ENCODE measurements at regions not wholly inside any gene's neighbourhood (a gene's known extent, or its start where the extent isn't known, plus 50 kb on each side); places are given as distances from the start of the nearest gene placed in this dataset.

DNA sequence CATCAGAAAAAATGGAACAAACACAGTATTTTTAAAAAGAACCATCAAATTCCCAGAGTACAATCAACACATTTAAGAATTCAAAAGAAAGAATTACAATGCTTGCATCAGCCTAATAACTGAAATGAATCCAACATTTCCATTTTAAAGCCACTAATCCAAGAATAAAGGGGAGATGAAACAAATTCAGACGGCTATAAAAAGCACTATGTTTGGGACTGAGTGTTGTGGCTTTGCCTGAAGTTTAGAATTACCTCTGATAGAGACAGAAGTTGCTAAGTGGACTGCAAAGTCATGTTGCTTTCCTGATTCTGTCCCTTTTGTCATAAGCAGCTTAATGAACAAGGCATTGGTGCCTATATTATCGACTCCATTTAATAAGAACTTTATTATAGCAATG is 135.4 kb upstream of the RGMB start:
- no peak for DNase-seq

DNA sequence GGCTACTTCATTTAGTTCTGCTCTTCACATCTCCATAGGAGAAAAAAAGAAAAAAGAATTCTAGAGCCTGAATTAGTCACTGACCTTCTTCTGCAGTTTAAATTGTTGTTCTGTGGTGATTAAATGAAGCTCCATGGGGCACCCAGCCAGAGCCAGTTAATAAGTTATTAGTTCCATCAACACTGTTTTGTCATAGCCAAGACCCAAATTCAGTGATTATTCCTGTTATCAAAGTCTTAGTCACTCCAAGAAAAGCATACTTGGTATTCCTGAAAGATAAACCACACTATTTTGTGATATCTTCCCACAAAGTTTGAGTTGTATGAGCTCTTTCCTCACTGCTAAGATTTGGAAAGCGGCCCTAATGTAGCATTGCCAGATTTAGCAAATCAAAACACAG is 134.8 kb upstream of the RGMB start:
- no peak for DNase-seq

DNA sequence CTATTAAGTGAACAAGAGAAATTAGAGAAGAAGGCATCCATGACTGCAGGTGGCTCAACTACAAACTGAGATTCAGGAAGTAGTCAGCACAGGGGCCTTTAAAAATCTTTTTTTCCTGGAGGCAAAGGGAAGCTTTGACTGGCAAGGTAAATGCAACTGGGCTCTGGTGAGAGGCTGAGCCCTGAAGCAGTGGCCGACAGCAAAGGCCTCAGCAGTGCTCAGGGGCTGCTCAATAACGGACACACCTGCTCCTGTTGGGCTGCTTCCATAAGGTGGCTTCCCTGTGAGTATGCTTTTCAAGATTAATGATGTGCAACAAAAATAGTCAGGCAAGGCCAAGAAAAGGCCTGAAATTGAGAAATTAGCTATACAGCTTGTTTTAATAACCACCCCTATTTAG is 134.2 kb upstream of the RGMB start:
- DNase-seq, result no peak

DNA sequence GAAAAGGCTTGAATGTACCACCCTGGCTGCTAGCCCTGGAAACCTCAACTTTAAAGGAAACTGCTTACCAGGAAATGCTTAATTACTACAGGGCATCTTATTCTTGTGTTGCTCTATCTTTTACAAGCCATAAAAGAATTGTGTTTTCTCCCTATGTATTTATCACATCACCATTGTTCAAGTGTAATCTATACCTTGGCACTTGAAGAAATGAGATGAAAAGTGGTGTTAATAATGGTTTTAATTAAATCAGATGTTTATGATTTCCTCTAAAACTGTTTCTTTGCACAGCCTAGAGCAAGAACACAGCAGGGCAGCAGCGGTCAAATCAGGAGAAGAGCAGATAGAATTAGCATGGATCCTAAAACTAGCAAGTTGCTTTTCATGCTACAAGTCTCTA is 131.8 kb upstream of the RGMB start:
- no peak for DNase-seq

DNA sequence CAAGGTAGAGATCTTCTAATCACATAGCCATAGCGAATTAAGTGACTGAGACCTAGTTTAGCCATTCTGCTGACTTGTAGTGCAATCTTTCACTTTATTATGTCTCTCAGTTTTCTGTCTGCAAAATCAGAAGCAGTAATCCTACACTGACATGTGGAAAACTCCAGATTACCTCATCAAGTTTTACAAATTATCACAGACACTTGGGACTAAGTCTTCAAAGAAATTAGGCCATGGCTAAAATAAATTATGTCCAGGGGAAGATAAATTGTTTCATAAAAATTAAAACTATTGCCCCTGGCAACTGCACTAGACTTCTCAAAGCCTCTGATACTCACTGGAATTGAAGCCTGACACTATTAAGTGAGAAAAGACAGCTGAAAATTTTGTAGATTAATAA is 129.9 kb upstream of the RGMB start:
- no peak for DNase-seq

DNA sequence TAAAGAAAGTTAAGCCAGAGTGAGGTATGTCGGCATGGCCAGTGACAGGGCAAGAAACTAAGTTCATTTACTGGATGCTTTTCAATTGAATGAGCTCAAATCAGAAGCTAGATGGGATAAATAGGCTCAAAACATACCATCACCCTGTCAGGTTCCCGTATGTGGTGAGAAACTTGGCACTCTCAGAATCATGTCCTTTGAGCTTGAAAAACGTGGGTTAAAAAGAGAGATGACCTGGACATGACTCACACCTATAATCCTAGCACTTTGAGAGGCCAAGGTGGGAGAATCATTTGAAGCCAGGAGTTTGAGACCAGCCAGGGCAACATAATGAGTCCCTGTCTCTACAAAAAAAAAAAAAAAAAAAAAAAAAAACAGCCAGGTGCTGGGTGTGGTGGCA is 121.7 kb upstream of the RGMB start:
- no peak for DNase-seq

DNA sequence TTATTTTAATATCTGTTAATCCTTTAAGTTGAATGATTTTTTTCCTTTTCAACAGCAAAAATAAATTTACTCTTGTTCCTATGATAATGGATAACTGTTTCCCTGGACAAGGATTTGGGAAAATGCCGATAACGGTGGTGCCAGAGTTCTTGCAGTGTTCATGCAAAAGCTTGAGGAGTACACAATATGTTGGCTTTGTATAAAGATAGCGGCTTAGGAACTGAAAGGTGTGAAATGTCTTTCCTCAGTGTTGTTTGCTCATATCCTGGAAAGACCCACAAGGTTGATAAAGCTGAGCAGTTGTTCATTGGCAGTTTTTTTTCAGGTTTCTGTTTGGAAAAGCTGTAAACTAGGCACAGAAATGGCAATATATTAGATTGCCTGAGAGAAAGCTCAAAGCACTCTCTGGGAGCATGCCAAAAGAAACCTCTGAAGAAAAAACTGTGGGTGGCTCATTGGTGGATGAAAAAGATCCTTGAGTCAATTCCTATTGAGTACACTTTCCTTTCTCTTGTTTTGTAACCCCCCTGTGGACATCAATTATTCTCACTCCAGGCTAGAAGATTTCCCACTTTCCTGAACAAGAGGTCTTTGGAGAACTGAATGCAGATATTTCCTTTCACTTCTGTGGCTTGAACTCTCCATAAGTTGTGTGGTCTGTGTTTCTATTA is 117.2 kb upstream of the RGMB start:
- no peak for DNase-seq

DNA sequence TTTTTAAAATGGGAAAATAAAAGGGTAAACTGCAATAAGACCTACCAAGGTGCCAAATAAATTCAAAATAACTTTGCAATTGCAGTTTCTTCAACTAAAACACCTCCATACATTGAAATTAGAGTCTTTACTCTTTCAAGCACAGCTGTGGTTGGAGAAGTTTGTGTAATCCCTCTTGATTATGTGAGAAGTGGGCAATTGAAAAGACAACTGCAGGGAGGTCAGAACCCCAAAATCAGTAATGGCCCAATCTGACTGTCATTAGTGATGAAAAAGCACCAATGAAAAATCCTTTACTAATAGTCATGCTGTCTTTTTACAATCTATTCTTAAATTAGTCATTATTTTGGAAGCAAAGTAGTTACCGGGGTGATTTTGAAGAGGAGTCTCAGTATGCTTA is 116.7 kb upstream of the RGMB start:
- DNase-seq, result no peak

DNA sequence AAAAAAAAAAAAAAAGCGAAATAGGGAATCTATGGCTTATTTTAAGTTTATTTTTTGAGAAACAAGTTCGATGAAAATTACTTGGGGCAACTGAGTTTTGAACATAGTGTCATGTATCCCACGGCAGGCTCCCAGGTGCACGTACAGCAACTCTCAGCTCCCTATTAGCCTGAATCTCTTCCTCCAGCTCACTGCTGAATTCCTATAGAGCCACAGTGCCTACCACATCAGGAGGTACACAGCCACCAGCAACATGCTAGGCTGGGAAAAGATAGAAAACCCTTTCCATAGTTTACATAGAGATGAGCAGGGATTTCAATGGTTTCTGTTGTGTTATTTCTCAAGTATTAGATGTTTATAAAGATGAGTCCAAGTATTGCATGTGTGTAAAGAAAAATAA is 115.9 kb upstream of the RGMB start:
- no peak for DNase-seq

DNA sequence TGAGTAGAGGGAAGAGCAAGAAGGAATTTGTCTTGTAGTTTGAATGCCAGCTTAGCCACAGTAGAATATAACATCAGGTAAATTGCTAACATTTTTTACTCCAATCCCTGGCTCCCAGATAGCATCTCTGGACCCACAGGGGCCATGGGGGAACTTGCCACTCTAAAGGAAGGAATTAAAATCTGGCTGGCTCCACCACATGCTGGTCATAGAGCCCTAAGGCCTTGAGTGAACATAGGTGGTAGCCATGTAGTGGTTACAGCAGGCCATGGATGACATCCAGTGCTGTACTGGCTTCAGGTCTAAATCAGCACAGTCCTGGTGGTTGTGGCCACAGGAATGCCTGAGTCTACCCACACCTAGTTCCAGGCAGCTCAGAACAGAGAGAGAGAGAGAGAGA is 109.9 kb upstream of the RGMB start:
- no peak for DNase-seq

DNA sequence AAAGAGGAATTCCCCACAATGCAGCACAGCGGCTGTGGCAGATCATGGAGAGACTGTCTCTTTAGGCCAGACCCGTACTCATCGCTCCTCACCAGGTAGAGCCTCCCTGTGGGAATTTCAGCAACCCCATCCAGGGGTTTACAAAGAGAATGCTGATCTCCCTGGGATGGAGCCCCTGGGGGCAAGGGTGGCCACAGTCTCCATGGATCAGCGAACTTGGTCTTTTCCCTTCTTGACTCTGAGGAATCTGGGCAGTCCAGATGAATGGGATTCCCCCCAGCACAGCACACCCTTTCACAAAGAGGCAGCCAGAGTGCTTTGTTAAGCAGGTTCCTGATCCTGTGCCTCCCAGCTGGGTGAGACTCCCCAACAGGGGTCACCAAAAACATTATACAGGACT is 108.7 kb upstream of the RGMB start:
- DNase-seq, result no peak

DNA sequence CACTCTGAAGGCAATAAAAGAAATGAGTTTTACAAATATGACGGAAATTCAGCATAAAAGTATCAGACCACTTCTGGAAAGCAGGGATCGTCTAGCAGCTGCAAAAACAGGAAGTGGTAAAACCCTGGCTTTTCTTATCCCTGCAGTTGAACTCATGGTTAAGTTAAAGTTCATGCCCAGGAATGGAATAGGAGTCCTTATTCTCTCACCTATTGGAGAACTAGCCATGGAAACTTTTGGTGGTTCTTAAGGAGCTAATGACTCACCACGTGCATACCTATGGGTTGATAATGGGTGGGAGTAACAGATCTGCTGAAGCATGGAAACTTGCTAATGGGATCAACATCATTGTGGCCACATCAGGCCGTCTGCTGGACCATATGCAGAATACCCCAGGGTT is 93.5 kb upstream of the RGMB start:
- DNase-seq, result no peak

DNA sequence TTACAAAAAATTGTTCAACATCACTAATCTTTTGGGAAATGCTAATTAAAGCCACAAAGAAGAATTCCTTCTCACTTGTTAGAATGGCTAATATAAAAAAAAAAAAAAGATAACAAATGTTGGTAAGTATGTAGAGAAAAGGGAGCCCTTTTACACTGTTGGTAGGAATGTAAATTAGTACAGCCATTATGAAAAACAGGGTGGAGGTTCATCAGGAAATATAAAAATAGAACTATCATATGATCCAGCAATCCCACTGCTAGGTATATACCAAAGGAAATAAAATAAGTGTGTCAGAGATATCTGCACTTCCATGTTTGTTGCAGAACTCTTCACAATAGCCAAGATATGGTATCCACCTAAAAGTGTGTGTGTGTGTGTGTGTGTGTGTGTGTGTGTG is 83.5 kb upstream of the RGMB start:
- DNase-seq, result no peak

DNA sequence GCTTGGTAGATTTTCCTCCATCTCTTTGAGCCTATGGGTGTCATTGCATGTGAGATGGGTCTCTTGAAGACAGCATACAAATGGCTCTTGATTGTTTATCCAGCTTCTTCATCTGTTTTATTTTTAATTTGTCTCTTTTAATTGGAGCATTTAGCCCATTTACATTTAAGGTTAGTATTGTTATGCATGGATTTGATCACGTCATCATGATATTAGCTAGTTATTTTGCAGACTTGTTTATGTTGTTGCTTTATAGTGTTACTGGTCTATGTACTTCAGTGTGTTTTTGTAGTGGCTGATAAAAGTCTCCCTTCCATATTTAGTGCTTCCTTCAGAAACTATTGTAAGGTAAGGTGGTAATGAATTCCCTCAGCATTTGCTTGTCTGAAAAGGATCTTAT is 78.6 kb upstream of the RGMB start:
- no peak for DNase-seq

DNA sequence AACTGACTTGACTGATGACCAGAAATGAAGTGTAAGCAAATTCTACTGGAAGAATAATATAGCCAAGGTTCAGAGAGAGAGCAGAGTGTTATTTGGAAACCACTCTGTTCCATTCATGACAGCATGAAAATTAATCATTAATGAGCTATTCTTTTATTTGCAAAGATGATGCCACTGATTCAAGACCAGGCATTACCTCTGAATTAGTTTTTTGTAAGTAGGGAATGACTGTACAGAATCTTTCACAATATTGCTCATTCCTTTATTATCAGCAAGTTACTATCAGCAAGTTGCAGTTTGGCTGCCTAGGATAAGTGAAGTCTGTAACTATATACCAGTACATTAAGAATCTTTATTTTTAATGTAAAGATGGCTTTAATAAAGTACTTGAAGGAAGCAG is 75.1 kb upstream of the RGMB start:
- DNase-seq, result no peak

DNA sequence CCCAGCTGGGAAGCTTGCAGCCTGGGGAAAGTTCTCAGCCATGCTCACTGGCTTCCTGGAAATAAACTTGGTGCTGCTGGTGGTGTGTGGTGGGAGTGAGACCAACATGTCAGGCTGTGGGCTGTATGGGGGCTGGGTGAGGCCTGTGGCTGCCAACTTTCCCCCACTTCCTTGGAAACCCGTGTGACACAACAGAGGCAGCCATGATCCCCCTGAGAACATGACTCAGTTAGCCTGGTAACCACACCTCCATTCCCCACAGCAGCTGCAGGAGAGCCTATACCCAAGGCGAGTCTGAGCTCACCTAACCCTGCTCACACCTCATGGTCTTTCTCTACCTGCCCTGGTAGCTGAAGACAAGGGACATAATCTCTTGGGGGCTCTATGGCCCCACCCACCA is 72.7 kb upstream of the RGMB start:
- no peak for DNase-seq

DNA sequence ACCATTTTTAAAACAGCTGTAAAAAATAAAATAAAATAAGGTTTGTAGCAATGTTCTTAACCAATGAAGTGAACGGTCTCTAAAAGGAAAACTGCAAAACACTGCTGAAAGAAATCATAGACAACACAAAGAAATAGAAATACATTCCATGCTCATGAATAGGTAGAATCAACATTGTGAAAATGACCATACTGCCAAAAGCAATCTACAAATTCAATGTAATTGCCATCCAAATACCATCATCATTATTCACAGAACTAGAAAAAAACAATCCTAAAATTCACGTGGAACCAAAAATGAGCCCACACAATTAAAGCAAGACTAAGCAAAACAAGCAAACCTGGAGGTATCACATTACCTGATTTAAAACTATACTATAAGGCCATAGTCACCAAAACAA is 67.6 kb upstream of the RGMB start:
- DNase-seq, result no peak

DNA sequence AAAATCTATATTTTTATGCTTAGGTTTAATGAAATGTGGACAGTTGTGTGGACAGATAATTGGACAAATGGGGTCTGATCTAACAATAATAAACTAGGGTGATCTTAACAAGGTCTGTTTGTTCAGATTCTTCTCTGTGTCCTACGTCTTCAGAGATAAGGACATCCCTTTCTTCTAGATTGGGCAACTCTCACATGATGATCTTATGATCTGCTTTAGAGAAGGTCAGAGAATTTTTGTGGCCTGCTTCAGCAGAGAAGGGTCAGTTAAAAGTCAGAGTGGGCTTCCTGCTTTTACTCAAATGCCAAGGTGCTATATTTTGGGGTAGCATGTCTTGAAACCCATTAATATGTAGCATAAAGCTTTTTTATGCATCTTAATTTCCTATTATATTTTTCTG is 63.8 kb upstream of the RGMB start:
- DNase-seq, result no peak

DNA sequence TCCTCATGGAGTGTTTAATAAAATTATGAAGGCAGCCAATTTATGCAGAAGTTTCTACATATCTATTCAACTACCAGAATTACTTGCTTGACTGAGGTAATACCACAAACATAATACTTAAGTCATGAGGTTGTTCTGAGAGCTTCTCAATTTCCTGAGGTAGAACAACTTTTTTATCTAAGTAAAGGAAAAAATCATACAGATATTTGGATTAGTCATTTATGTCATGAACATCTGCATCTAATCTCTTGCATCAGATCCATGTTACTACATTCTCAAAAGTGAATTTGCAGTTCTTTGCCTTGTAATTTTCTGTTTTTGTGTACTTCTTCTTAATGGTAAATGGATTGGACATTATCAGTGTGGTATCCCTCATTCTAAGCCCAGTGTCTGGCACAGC is 60.4 kb upstream of the RGMB start:
- DNase-seq, result no peak

DNA sequence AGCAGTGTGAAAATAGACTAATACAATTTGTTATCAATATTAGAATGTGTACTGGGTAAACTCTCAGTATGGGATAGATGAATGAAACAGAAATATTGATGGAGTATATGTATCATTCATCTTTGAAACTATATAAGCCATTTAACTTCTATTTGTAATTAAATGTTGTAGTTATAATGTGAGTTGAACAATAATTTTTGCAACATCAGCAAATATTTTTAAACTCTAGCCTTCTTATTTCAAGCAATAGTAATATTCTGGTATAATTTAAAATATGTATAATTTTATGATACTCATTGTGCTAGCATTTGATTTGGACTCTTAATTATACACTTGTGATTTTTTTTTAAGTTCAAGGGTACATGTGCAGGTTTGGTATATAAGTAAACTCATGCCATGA is 59.6 kb upstream of the RGMB start:
- DNase-seq, result no peak

DNA sequence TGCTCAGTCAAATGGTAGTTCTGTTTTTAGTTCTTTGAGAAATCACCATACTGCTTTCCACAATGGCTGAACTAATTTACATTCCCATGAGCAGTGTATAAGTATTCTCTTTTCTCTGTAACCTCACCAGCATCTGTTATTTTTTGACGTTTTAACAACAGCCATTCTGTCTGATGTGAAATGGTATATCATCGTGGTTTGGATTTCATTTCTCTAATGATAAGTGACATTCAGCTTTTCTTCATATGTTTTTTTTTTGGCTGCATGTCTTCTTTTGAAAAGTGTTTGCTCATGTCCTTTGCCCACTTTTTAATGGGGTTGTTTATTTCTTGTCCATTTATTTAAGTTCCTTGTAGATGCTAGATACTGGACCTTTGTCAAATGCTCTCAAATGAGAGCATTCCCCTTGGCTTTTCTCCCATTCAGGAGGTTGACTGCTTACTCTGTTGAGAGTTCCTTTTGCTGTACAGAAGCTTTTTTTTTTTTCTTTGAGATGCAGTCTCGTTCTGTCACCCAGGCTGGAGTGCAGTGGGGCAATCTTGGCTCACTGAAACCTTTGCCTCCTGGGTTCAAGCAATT is 58.7 kb upstream of the RGMB start:
- no peak for DNase-seq

DNA sequence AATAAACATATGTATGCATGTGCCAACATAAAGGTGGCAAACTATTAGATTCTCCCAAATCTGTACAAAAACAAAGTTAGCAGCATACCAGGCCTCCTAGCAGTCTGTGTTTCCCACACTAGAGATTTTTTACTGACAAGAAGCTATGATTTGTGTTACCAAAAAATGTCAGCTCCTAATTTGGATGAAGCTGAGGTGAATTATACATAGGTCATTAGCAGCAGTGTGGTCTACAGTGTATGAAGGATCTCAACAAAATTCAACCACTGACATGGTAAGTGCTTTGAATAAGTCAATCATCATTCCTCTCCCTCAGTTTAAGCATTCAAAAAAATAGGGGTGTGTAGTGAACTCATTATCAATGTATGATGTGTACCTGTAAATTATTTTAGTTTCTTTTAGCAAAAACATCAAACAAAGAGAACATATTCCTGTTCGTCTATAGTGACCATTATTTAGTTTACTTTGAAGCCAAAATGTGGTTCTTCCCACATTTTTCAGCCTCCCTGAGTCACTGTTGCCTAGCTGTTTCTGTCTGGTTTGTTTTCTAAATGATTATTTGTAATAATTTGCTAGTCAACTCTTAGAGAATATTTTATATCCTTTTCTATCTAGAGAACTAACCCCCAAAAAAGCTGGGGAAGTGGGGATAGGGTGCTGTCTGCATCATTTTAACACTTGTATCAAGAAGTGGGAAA is 52.1 kb upstream of the RGMB start:
- no peak for DNase-seq

DNA sequence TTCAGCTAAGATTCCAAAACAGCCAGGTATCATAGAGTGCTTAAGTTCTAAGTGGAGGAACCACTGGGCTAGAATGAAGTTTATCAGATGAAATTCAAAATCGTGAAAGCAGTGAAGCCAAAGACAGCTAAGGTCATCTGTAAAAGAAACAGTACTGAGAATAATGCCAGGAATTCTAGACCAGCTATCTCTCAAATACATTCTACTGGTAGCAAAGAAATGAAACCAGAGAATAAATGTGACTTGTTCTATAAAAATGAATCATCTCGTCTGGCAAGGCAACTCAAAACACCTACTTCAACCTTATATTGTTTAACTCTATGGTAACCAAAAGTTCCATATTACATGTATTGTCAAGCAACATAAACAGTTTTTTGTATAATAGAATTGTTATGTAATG is 51.3 kb upstream of the RGMB start:
- DNase-seq, result no peak

DNA sequence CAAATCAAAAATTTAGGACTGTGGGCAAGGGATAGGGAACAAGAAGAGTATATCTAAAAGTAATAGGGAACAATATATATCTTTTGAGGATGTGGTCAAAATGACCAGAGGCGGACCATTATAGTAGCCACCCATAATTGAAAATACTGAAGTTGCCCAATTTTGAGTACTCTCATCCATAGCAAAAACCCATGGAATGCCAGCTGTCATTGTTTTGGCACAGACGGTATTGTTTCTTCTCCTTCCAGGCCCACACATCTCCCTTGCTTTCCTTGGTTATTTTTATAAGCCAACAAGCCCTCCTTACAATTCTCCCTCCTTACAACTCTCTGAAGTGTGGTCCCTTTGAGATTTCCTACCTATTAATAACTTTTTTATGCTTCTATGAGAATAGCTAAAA is 50.4 kb upstream of the RGMB start:
- DNase-seq, result no peak

Measured in activated T-cell treated with anti-CD3 and anti-CD28 coated beads, Interleukin-2, amount 50 U/mL, for 48 hours (primary cell).